SK-N-SH treated with all-trans-retinoic acid at 6 μM for 48 hours (cell line): ENCODE measurements at regions not wholly inside any gene's neighbourhood (a gene's known extent, or its start where the extent isn't known, plus 50 kb on each side); places are given as distances from the start of the nearest gene placed in this dataset.

Experiments used
- ATAC-seq: fragments of 200-7000 bp; cut with Tn5 transposase; 3 replicates; pipeline ENCODE4 v1.9.1; 2020; ENCODE audit warnings: mild to moderate bottlenecking, moderate library complexity
- ARNTL ChIP-seq: fragments of 450-650 bp; formaldehyde crosslinking; IDR thresholded peaks from 2 replicates; pipeline ENCODE4 v1.5.0; 2020; ENCODE audit warnings: low read depth, mild to moderate bottlenecking, moderate library complexity, borderline replicate concordance
- BACH2 ChIP-seq: fragments of 250-450 bp; sonication (Bioruptor Pico); IDR thresholded peaks from 2 replicates; pipeline ENCODE4 v1.9.0; 2021; ENCODE audit warnings: mild to moderate bottlenecking, borderline replicate concordance
- CREB5 ChIP-seq: fragments of 250-450 bp; sonication (Bioruptor Pico); IDR thresholded peaks from 2 replicates; pipeline ENCODE4 v1.5.1; 2020; ENCODE audit warnings: low read depth, mild to moderate bottlenecking, moderate library complexity
- CSDC2 ChIP-seq: fragments of 250-450 bp; sonication (Bioruptor Pico); IDR thresholded peaks from 2 replicates; pipeline ENCODE4 v1.5.0; 2020; ENCODE audit warnings: mild to moderate bottlenecking, moderate library complexity
- ESRRG ChIP-seq: fragments of 250-450 bp; sonication (Bioruptor Pico); IDR thresholded peaks from 2 replicates; pipeline ENCODE4 v1.6.1; 2021; ENCODE audit warnings: mild to moderate bottlenecking
- GLIS3 ChIP-seq: fragments of 250-450 bp; sonication (Bioruptor Pico); IDR thresholded peaks from 2 replicates; pipeline ENCODE4 v1.5.0; 2020; ENCODE audit warnings: mild to moderate bottlenecking, moderate library complexity
- ISL1 ChIP-seq: fragments of 250-450 bp; sonication (Bioruptor Pico); IDR thresholded peaks from 2 replicates; pipeline ENCODE4 v2.1.2; 2022; ENCODE audit warnings: mild to moderate bottlenecking, moderate library complexity
- OSR1 ChIP-seq: fragments of 250-450 bp; sonication (Bioruptor Pico); IDR thresholded peaks from 2 replicates; pipeline ENCODE4 v1.8.0; 2022; ENCODE audit warnings: moderate library complexity, mild to moderate bottlenecking, inconsistent platforms
- PPARA ChIP-seq: fragments of 250-450 bp; sonication (Bioruptor Pico); IDR thresholded peaks from 2 replicates; pipeline ENCODE4 v1.5.0; 2020; ENCODE audit warnings: mild to moderate bottlenecking, borderline replicate concordance
- RARB ChIP-seq: fragments of 250-450 bp; sonication (Bioruptor Pico); IDR thresholded peaks from 2 replicates; pipeline ENCODE4 v1.8.0; 2021; ENCODE audit warnings: mild to moderate bottlenecking, moderate library complexity
- SNAI2 ChIP-seq: fragments of 250-450 bp; sonication (Bioruptor Pico); IDR thresholded peaks from 2 replicates; pipeline ENCODE4 v1.5.0; 2020; ENCODE audit warnings: mild to moderate bottlenecking, moderate library complexity
- TCF4 ChIP-seq: fragments of 250-450 bp; sonication (Bioruptor Pico); IDR thresholded peaks from 2 replicates; pipeline ENCODE4 v1.8.0; 2021; ENCODE audit warnings: mild to moderate bottlenecking, moderate library complexity, borderline replicate concordance
- TOX ChIP-seq: fragments of 250-450 bp; sonication (Bioruptor Pico); IDR thresholded peaks from 2 replicates; pipeline ENCODE4 v1.8.0; 2021; ENCODE audit warnings: mild to moderate bottlenecking, moderate library complexity, borderline replicate concordance
- TSHZ2 ChIP-seq: fragments of 250-450 bp; sonication (Bioruptor Pico); IDR thresholded peaks from 2 replicates; pipeline ENCODE4 v1.5.0; 2020; ENCODE audit warnings: mild to moderate bottlenecking, moderate library complexity
- ZC3H10 ChIP-seq: fragments of 250-450 bp; sonication (Bioruptor Pico); IDR thresholded peaks from 2 replicates; pipeline ENCODE4 v1.5.1; 2021; ENCODE audit warnings: mild to moderate bottlenecking, moderate library complexity
- ZFP3 ChIP-seq: fragments of 250-450 bp; sonication (Bioruptor Pico); IDR thresholded peaks from 2 replicates; pipeline ENCODE4 v1.5.0; 2020; ENCODE audit warnings: mild to moderate bottlenecking, moderate library complexity
- ZFP30 ChIP-seq: fragments of 450-650 bp; formaldehyde crosslinking; IDR thresholded peaks from 2 replicates; pipeline ENCODE4 v1.5.0; 2022; ENCODE audit warnings: mild to moderate bottlenecking, moderate library complexity
- ZNF565 ChIP-seq: fragments of 450-650 bp; formaldehyde crosslinking; conservative IDR thresholded peaks from 2 replicates; pipeline ENCODE4 v1.5.0; 2020; ENCODE audit warnings: low read depth, mild to moderate bottlenecking, moderate library complexity
- ZNF70 ChIP-seq: fragments of 450-650 bp; formaldehyde crosslinking; IDR thresholded peaks from 2 replicates; pipeline ENCODE4 v1.5.0; 2020; ENCODE audit warnings: mild to moderate bottlenecking, moderate library complexity
- ZNF8 ChIP-seq: fragments of 450-650 bp; formaldehyde crosslinking; IDR thresholded peaks from 2 replicates; pipeline ENCODE4 v1.5.0; 2020; ENCODE audit warnings: mild to moderate bottlenecking, moderate library complexity
- TF ChIP-seq, protein P1 (sequence below): fragments of 250-450 bp; sonication (Bioruptor Pico); IDR thresholded peaks from 2 replicates; pipeline ENCODE4 v1.8.0; 2020; ENCODE audit warnings: mild to moderate bottlenecking, moderate library complexity, borderline replicate concordance
- TF ChIP-seq, protein P2 (sequence below): fragments of 250-450 bp; sonication (Bioruptor Pico); IDR thresholded peaks from 2 replicates; pipeline ENCODE4 v1.5.1; 2021; ENCODE audit warnings: mild to moderate bottlenecking, moderate library complexity
- TF ChIP-seq, protein P3 (sequence below): fragments of 250-450 bp; sonication (Bioruptor Pico); IDR thresholded peaks from 2 replicates; pipeline ENCODE4 v1.8.0; 2021; ENCODE audit warnings: low read depth, mild to moderate bottlenecking, moderate library complexity, borderline replicate concordance

GRCh38 chr16:35171106-35171505, 1711.7 kb downstream of the TP53TG3F start:
- no peak for TF ChIP-seq ZNF8 (CRISPR knock-in tag)
- TF ChIP-seq, protein P1, sequence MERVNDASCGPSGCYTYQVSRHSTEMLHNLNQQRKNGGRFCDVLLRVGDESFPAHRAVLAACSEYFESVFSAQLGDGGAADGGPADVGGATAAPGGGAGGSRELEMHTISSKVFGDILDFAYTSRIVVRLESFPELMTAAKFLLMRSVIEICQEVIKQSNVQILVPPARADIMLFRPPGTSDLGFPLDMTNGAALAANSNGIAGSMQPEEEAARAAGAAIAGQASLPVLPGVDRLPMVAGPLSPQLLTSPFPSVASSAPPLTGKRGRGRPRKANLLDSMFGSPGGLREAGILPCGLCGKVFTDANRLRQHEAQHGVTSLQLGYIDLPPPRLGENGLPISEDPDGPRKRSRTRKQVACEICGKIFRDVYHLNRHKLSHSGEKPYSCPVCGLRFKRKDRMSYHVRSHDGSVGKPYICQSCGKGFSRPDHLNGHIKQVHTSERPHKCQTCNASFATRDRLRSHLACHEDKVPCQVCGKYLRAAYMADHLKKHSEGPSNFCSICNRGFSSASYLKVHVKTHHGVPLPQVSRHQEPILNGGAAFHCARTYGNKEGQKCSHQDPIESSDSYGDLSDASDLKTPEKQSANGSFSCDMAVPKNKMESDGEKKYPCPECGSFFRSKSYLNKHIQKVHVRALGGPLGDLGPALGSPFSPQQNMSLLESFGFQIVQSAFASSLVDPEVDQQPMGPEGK (CRISPR knock-in tag) = no peak
- no peak for TF ChIP-seq TSHZ2
- no peak for TF ChIP-seq ISL1 (CRISPR knock-in tag)
- TF ChIP-seq CSDC2 (CRISPR knock-in tag) = no peak
- no peak for TF ChIP-seq ZNF565 (CRISPR knock-in tag)
- TF ChIP-seq TOX (CRISPR knock-in tag) = no peak
- no peak for TF ChIP-seq ARNTL (CRISPR knock-in tag)
- TF ChIP-seq, protein P2, sequence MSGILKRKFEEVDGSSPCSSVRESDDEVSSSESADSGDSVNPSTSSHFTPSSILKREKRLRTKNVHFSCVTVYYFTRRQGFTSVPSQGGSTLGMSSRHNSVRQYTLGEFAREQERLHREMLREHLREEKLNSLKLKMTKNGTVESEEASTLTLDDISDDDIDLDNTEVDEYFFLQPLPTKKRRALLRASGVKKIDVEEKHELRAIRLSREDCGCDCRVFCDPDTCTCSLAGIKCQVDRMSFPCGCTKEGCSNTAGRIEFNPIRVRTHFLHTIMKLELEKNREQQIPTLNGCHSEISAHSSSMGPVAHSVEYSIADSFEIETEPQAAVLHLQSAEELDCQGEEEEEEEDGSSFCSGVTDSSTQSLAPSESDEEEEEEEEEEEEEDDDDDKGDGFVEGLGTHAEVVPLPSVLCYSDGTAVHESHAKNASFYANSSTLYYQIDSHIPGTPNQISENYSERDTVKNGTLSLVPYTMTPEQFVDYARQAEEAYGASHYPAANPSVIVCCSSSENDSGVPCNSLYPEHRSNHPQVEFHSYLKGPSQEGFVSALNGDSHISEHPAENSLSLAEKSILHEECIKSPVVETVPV (CRISPR knock-in tag) = no peak
- no peak for TF ChIP-seq RARB (CRISPR knock-in tag)
- no peak for TF ChIP-seq ESRRG (CRISPR knock-in tag)
- no peak for TF ChIP-seq PPARA (CRISPR knock-in tag)
- TF ChIP-seq, protein P3, sequence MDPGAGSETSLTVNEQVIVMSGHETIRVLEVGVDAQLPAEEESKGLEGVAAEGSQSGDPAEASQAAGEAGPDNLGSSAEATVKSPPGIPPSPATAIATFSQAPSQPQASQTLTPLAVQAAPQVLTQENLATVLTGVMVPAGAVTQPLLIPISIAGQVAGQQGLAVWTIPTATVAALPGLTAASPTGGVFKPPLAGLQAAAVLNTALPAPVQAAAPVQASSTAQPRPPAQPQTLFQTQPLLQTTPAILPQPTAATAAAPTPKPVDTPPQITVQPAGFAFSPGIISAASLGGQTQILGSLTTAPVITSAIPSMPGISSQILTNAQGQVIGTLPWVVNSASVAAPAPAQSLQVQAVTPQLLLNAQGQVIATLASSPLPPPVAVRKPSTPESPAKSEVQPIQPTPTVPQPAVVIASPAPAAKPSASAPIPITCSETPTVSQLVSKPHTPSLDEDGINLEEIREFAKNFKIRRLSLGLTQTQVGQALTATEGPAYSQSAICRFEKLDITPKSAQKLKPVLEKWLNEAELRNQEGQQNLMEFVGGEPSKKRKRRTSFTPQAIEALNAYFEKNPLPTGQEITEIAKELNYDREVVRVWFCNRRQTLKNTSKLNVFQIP = no peak
- TF ChIP-seq ZC3H10 (CRISPR knock-in tag) = no peak
- TF ChIP-seq GLIS3 (CRISPR knock-in tag) = no peak
- no peak for TF ChIP-seq ZFP30
- TF ChIP-seq TCF4 = no peak
- no peak for TF ChIP-seq ZFP3
- TF ChIP-seq SNAI2 (CRISPR knock-in tag) = no peak
- TF ChIP-seq ZNF70 (CRISPR knock-in tag) = no peak
- no peak for ATAC-seq

- TF ChIP-seq ZNF565 (CRISPR knock-in tag) (no peak), ZFP30 (no peak), ZC3H10 (CRISPR knock-in tag) (no peak), TCF4 (no peak), PPARA (CRISPR knock-in tag) (no peak), ISL1 (CRISPR knock-in tag) (no peak), SNAI2 (CRISPR knock-in tag) (no peak), TOX (CRISPR knock-in tag) (no peak), OSR1 (no peak), CREB5 (CRISPR knock-in tag) (no peak), CSDC2 (CRISPR knock-in tag) (no peak), GLIS3 (CRISPR knock-in tag) (no peak), BACH2 (CRISPR knock-in tag) (no peak), ZNF70 (CRISPR knock-in tag) (no peak)
- TF ChIP-seq, protein P1 (CRISPR knock-in tag) = no peak
- TF ChIP-seq, protein P2 (CRISPR knock-in tag) = no peak
- ATAC-seq = no peak
Observed at GRCh38 chr16:35173295-35173694, 1713.9 kb downstream of the TP53TG3F start.
